ENCODE measurements at regions not wholly inside any gene's neighbourhood (a gene's known extent, or its start where the extent isn't known, plus 50 kb on each side); places are given as distances from the start of the nearest gene placed in this dataset.
"Not testable (repeated sequence)": the region's sequence is repeated elsewhere in the genome, so short reads cannot be mapped to it uniquely, and the experiment has no call there.

GRCh38 chr2:83006961-83007360, 1452.1 kb downstream of the SUCLG1 start:
- DNase-seq: no peak

GRCh38 chr2:83003555-83003954, 1455.5 kb downstream of the SUCLG1 start:
- no peak for DNase-seq

DNA sequence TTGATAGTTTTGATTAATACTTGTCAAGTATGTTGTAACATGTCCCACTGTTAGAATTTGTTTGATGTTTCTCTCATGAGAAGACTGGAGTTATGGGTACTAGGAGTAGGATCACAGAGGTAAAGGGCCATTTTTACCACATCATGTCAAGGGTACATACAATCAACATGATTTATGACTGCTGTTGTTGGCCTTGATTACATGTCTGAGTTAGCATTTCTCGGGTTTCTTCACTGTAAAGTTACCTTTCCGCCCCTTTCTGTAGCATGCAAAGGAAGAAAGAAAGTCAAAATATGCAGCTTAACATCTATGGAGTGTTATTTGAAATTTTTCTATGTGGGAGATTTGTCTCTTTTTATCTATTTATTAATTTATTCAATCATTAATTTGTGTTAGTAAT, 1456.4 kb downstream of the SUCLG1 start:
- DNase-seq: no peak

DNA sequence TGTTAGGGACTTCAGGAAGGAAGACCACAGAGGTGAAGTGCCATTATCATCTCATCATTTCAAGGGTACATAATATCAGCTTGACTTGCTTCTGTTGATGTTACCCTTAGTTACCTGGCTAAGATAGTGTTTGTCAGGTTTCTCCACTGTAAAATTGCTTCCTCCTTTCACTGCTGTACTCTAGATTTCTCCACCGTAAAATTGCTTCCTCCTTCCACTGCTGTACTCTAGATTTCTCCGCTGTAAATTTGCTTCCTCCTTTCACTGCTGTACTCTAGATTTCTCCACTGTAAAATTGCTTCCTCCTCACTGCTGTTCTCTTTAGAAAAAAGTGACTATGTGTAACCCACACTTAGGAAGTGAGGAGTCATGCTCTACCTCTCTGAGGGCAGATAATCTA, 1460.3 kb downstream of the SUCLG1 start:
- DNase-seq: no peak

DNA sequence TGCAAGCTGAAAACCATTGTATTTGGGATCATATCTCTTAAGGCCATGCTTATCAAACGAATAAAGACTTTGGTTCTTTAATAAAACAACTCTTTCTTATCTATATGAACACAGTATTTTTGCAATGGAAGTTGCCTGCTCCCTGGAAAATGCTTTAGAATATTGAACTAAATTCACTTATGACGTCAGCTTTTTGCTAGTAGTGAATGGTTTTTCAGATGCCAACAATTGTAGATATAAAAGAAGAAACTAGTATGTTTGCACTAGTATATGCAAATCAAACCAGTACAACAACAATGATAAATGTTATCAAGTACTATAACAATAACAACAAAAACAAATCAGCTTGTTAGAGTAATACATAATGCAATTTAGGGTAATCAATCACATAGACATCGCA, 1462.9 kb downstream of the SUCLG1 start:
- DNase-seq: no peak

GRCh38 chr2:82994151-82994550, 1464.9 kb downstream of the SUCLG1 start:
- DNase-seq: no peak

- DNase-seq: no peak
These were observed 1465.5 kb downstream of the SUCLG1 start for GRCh38 chr2:82993609-82994008.

- DNase-seq: no peak
These were observed 1466.1 kb downstream of the SUCLG1 start for GRCh38 chr2:82992968-82993367.

DNA sequence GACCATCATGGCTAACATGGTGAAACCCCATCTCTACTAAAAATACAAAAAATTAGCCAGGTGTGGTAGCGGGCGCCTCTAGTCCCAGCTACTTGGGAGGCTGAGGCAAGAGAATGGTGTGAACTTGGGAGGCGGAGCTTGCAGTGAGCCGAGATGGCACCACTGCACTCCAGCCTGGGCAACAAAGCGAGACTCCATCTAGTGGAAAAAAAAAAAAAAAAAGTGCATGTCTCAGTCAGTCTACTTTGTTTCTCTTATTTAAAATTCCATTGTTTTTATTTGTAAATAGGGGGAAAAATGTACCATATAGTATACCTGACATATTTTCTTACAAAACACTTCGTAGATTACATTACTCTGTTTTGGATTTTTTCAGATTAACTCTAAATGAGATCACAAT, 1471.4 kb downstream of the SUCLG1 start:
- DNase-seq: not testable (repeated sequence)

GRCh38 chr2:82986899-82987298, 1472.2 kb downstream of the SUCLG1 start:
- DNase-seq: no peak

DNA sequence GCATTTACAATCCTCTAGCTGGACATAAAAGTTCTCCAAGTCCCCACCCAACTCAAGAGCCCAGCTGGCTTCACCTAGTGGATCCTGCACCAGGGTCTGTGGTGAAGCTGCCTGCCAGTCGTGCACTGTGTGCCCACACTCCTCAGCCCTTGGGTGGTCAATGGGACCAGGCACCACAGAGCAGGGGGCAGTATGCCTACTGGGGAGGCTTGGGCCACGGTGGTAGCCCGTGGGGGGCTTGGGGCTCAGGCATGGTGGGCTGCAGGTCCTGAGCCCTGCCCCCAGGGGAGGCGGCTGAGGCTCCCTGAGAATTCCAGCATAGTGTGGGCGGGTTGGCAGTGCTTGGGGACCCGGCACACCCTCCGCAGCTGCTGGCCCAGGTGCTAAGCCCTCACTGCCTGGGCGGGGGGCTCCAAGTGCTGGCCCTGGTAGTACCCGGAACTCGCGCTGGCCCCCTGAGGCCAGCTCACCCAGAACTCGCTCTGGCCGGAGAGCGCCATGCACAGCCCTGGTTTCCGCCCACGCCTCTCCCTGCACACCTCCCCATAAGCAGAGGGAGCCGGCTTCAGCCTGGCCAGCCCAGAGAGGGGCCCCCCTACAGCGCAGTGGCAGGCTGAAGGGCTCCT, 1473.4 kb downstream of the SUCLG1 start:
- DNase-seq: no peak

- DNase-seq: no peak
These were observed 1490.7 kb downstream of the SUCLG1 start for GRCh38 chr2:82968358-82968757.

DNA sequence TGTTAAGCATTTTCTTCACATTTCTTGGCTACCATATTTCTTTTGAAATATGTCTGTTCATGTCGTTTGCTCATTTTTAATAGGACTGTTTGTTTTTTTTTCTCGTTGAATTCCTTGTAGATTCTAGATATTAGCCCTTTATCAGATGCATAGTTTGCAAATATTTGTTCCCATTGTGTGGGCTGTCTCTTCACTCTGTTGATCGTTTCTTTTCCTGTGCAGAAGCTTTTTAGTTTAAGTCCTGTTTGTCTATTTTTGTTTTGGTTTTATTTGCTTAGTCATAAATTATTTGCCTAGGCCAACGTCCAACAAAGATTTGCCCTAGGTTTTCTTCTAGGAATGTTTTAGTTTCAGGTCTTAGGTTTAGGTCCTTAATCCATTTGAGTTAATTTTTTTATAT, 1494.7 kb downstream of the SUCLG1 start:
- DNase-seq: no peak

- no peak for DNase-seq
These were observed 1499.4 kb downstream of the SUCLG1 start for GRCh38 chr2:82959727-82960126.

GRCh38 chr2:82954868-82955267, 1504.2 kb downstream of the SUCLG1 start:
- no peak for DNase-seq

DNA sequence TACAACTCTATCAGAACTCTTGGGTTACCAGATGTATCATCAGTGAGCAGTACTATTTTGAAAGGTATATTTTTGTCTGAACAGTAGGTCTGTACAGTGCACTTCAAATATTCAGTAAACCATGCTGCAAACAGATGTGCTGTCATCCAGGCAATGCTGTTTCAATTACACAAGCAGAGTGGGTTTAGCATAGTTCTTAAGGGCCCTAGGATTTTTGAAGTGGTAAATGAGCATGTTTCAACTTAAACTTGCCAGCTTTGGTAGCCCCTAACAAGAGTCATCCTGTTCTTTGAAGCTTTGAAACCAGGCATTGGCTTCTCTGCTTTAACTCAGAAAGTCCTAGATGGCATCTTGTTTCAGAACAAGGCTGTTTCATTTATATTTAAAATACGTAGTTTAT, 1519.9 kb downstream of the SUCLG1 start:
- DNase-seq: no peak

- DNase-seq: not testable (repeated sequence)
These were observed 1520.7 kb downstream of the SUCLG1 start for GRCh38 chr2:82938321-82938845.

GRCh38 chr2:82913566-82913965, 1545.5 kb downstream of the SUCLG1 start:
- no peak for DNase-seq

DNA sequence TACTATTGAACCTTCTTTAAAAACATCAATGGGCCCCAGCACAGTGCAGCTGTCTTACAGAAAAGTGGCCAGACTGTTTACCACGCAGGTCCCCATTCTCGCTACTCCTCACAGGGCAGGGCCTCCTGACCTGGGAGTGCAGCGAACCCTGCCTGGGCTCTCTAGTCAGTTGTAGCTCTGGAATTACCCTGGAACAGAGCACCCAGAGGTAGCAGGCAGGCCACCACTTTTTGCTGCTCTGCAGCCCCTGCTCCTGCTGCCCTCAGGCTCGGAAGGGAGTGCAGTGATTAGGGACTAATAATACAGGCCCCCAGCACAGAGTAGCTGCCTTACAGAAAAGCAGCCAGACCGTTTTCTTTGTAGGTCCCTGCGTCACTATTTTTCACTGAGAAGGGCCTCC, 1563.0 kb downstream of the SUCLG1 start:
- no peak for DNase-seq

DNA sequence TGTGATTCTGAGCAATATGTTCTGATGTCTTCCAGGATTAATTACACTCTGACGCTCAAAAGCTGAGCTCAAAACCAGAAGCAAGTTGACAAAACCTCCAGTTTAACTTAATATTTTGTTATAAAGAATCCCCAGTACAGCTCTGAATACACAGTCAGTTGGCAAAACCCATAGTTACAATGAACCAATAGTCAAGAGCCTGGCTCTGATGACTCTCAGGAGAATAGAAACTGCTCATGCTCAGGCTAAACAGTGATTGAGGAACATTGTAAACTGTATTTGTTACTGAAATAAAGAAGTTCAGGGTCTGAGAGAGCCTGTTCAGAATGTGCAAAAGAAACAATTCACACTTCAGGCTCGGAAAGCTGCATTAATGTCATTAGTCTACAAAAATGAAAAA, 1565.9 kb downstream of the SUCLG1 start:
- no peak for DNase-seq

DNA sequence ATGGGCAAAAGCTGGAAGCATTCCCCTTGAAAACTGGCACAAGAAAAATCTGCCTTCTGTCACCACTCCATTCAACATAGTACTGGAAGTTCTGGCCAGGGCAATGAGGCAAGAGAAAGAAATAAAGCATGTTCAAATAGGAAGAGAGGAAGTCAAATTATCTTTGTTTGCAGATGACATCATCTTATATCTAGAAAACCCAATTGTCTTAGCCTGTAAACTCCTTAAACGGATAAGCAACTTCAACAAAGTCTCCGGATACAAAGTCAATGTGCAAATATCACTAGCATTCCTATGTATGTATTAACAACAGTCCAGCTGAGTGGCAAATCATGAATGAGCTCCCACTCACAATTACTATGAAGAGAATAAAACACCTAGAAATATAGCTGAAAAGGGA, 1579.3 kb downstream of the SUCLG1 start:
- no peak for DNase-seq

- DNase-seq: no peak
These were observed 1583.2 kb downstream of the SUCLG1 start for GRCh38 chr2:82875858-82876257.

GRCh38 chr2:82857967-82858366, 1601.1 kb downstream of the SUCLG1 start:
- no peak for DNase-seq

GRCh38 chr2:82853299-82853698, 1605.8 kb downstream of the SUCLG1 start:
- DNase-seq: no peak

DNA sequence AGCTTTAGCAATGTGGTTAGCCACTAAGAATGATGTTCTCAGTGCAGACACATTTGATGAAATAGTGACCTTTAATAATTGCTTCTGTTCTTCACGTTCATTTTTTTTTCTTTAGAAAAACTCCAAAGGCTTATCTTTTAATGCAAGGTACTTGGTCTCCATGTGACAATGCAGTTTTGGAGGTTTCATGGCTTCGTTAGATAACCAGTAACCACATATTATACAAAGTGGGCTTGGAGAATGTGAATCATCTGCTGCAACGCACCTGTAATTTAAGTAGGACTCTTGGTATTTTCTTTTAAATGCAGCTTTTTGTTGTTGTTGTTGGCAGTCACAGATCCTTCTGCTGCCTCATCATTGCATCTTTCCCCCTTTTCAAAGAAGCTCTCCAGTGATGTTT, 1606.3 kb downstream of the SUCLG1 start:
- DNase-seq: no peak
